ENCODE measurements at regions not wholly inside any gene's neighbourhood (a gene's known extent, or its start where the extent isn't known, plus 50 kb on each side); places are given as distances from the start of the nearest gene placed in this dataset.

- Histone ChIP-seq H3K27ac (ENCODE audit: low read length) (no peak overlapping the region), H3K9me3 (no peaks in the 10 kb centered on the region), H3K4me3 (ENCODE audit: control insufficient read depth in 1 of 2, extremely low read depth in 1 of 2, low read length in 1 of 2) (no peak overlapping the region), H3K27me3 (replicated peaks in 1 of 2; ENCODE audit: control insufficient read depth in 2 of 2, extremely low read depth in 1 of 2, insufficient read depth in 2 of 2, low read length in 1 of 2) (no peaks in the 10 kb centered on the region), H3K4me1 (ENCODE audit: control insufficient read depth in 1 of 2, extremely low read depth in 1 of 2, insufficient read depth in 2 of 2, low read length in 2 of 2) (no peaks in the 10 kb centered on the region), H3K36me3 (ENCODE audit: control insufficient read depth in 2 of 2, extremely low read depth in 1 of 2, insufficient read depth in 1 of 2, low read length in 1 of 2) (no peaks in the 10 kb centered on the region)
- Mint-ChIP-seq H3K27me3 (no peaks in the 10 kb centered on the region), H3K36me3 (no peaks in the 10 kb centered on the region), H3K4me1 (no peaks in the 10 kb centered on the region), H3K27ac (no peak overlapping the region), H3K9me3 (peaks cover 3 to 9% (median 4%) of the 10 kb centered on the region in 3 donors), H3K4me3 (no peak overlapping the region)
- 79% methylated on average over 2 of the region's 3 CpGs for WGBS (ENCODE audit: insufficient coverage)
- ATAC-seq (replicated peaks in 1 of 4) (no peak), DNase-seq (no peak)
- ChIA-PET CTCF (no interaction called here), POLR2A (no interaction called here)
Measured at GRCh38 chr14:85461432-85462133, 68.4 kb upstream of the FLRT2 start.

- no CpG with 5 or more reads among the region's 4 CpGs for WGBS (ENCODE audit: insufficient coverage)
- ChIA-PET CTCF (no interaction called here), POLR2A (no interaction called here)
- no peak overlapping the region for H3K27ac ChIP-seq (ENCODE audit: low read length)
- H3K4me1 ChIP-seq (ENCODE audit: control insufficient read depth in 1 of 2, extremely low read depth in 1 of 2, insufficient read depth in 2 of 2, low read length in 2 of 2), result no peaks in the 10 kb centered on the region
- H3K27ac Mint-ChIP-seq, result no peak overlapping the region
- H3K4me3 Mint-ChIP-seq, result no peak overlapping the region
- no peak for DNase-seq
- H3K36me3 ChIP-seq (ENCODE audit: control insufficient read depth in 2 of 2, extremely low read depth in 1 of 2, insufficient read depth in 1 of 2, low read length in 1 of 2), result no peaks in the 10 kb centered on the region
- no peaks in the 10 kb centered on the region for H3K9me3 ChIP-seq
- no peaks in the 10 kb centered on the region for H3K36me3 Mint-ChIP-seq
- H3K4me1 Mint-ChIP-seq, result no peaks in the 10 kb centered on the region
- no peaks in the 10 kb centered on the region for H3K27me3 ChIP-seq (replicated peaks in 1 of 2; ENCODE audit: control insufficient read depth in 2 of 2, extremely low read depth in 1 of 2, insufficient read depth in 2 of 2, low read length in 1 of 2)
- ATAC-seq (replicated peaks in 1 of 4), result no peak
- H3K9me3 Mint-ChIP-seq, result peaks cover 2 to 9% (median 3%) of the 10 kb centered on the region in 3 donors
- H3K4me3 ChIP-seq (ENCODE audit: control insufficient read depth in 1 of 2, extremely low read depth in 1 of 2, low read length in 1 of 2), result no peak overlapping the region
- H3K27me3 Mint-ChIP-seq, result no peaks in the 10 kb centered on the region
Measured at GRCh38 chr14:85463512-85463911, 66.4 kb upstream of the FLRT2 start.

GRCh38 chr14:85464135-85464895 is 65.6 kb upstream of the FLRT2 start:
- Mint-ChIP-seq H3K4me3 (no peak overlapping the region), H3K27me3 (no peaks in the 10 kb centered on the region), H3K27ac (no peak overlapping the region), H3K4me1 (no peaks in the 10 kb centered on the region), H3K36me3 (no peaks in the 10 kb centered on the region), H3K9me3 (peaks cover 2 to 9% (median 3%) of the 10 kb centered on the region in 3 donors)
- no peak overlapping the region for H3K27ac ChIP-seq (ENCODE audit: low read length)
- H3K36me3 ChIP-seq (ENCODE audit: control insufficient read depth in 2 of 2, extremely low read depth in 1 of 2, insufficient read depth in 1 of 2, low read length in 1 of 2), result no peaks in the 10 kb centered on the region
- H3K27me3 ChIP-seq (replicated peaks in 1 of 2; ENCODE audit: control insufficient read depth in 2 of 2, extremely low read depth in 1 of 2, insufficient read depth in 2 of 2, low read length in 1 of 2), result no peaks in the 10 kb centered on the region
- no peak for ATAC-seq (replicated peaks in 1 of 4)
- WGBS (ENCODE audit: insufficient coverage), result 100% methylated on average over 2 of the region's 2 CpGs
- CTCF ChIA-PET, result no interaction called here
- POLR2A ChIA-PET, result no interaction called here
- no peaks in the 10 kb centered on the region for H3K4me1 ChIP-seq (ENCODE audit: control insufficient read depth in 1 of 2, extremely low read depth in 1 of 2, insufficient read depth in 2 of 2, low read length in 2 of 2)
- no peak overlapping the region for H3K4me3 ChIP-seq (ENCODE audit: control insufficient read depth in 1 of 2, extremely low read depth in 1 of 2, low read length in 1 of 2)
- no peak for DNase-seq
- no peaks in the 10 kb centered on the region for H3K9me3 ChIP-seq

- DNase-seq, result no peak
- H3K9me3 ChIP-seq, result no peaks in the 10 kb centered on the region
- Mint-ChIP-seq H3K27me3 (no peaks in the 10 kb centered on the region), H3K36me3 (no peaks in the 10 kb centered on the region), H3K4me3 (no peak overlapping the region), H3K4me1 (no peaks in the 10 kb centered on the region), H3K27ac (no peak overlapping the region), H3K9me3 (peaks cover 2 to 5% (median 3%) of the 10 kb centered on the region in 3 donors)
- ATAC-seq (replicated peaks in 1 of 4), result no peak
- ChIA-PET POLR2A (no interaction called here), CTCF (no interaction called here)
- H3K36me3 ChIP-seq (ENCODE audit: control insufficient read depth in 2 of 2, extremely low read depth in 1 of 2, insufficient read depth in 1 of 2, low read length in 1 of 2), result no peaks in the 10 kb centered on the region
- no peak overlapping the region for H3K27ac ChIP-seq (ENCODE audit: low read length)
- no peak overlapping the region for H3K4me3 ChIP-seq (ENCODE audit: control insufficient read depth in 1 of 2, extremely low read depth in 1 of 2, low read length in 1 of 2)
- 79% methylated on average over 3 of the region's 3 CpGs for WGBS (ENCODE audit: insufficient coverage)
- H3K27me3 ChIP-seq (replicated peaks in 1 of 2; ENCODE audit: control insufficient read depth in 2 of 2, extremely low read depth in 1 of 2, insufficient read depth in 2 of 2, low read length in 1 of 2), result no peaks in the 10 kb centered on the region
- no peaks in the 10 kb centered on the region for H3K4me1 ChIP-seq (ENCODE audit: control insufficient read depth in 1 of 2, extremely low read depth in 1 of 2, insufficient read depth in 2 of 2, low read length in 2 of 2)
Measured at GRCh38 chr14:85466678-85467077, 63.3 kb upstream of the FLRT2 start.

GRCh38 chr14:85468816-85469215 is 61.1 kb upstream of the FLRT2 start:
- peaks cover 0 to 5% (median under 1%) of the 10 kb centered on the region in 3 donors for H3K9me3 Mint-ChIP-seq
- H3K36me3 Mint-ChIP-seq, result no peaks in the 10 kb centered on the region
- CTCF ChIA-PET, result no interaction called here
- Histone ChIP-seq H3K27ac (ENCODE audit: low read length) (no peak overlapping the region), H3K27me3 (replicated peaks in 1 of 2; ENCODE audit: control insufficient read depth in 2 of 2, extremely low read depth in 1 of 2, insufficient read depth in 2 of 2, low read length in 1 of 2) (no peaks in the 10 kb centered on the region), H3K4me1 (ENCODE audit: control insufficient read depth in 1 of 2, extremely low read depth in 1 of 2, insufficient read depth in 2 of 2, low read length in 2 of 2) (no peaks in the 10 kb centered on the region), H3K9me3 (no peaks in the 10 kb centered on the region), H3K4me3 (ENCODE audit: control insufficient read depth in 1 of 2, extremely low read depth in 1 of 2, low read length in 1 of 2) (no peak overlapping the region), H3K36me3 (ENCODE audit: control insufficient read depth in 2 of 2, extremely low read depth in 1 of 2, insufficient read depth in 1 of 2, low read length in 1 of 2) (no peaks in the 10 kb centered on the region)
- POLR2A ChIA-PET, result no interaction called here
- H3K4me3 Mint-ChIP-seq, result no peak overlapping the region
- DNase-seq (no peak), ATAC-seq (replicated peaks in 1 of 4) (no peak)
- H3K4me1 Mint-ChIP-seq, result no peaks in the 10 kb centered on the region
- H3K27me3 Mint-ChIP-seq, result no peaks in the 10 kb centered on the region
- H3K27ac Mint-ChIP-seq, result no peak overlapping the region
- 48% methylated on average over 2 of the region's 2 CpGs for WGBS (ENCODE audit: insufficient coverage)

GRCh38 chr14:85471156-85471555 is 58.8 kb upstream of the FLRT2 start:
- no peaks in the 10 kb centered on the region for H3K9me3 Mint-ChIP-seq

More at GRCh38 chr14:85471156-85471555, 58.8 kb upstream of the FLRT2 start:
- POLR2A ChIA-PET, result interaction anchor here in 1 of 2 donors (0.6 kb wide), 1 partner anchor 1584 kb away, joined by 7 read pairs; no protein-coding TSS in a partner anchor
- Mint-ChIP-seq H3K36me3 (no peaks in the 10 kb centered on the region), H3K27ac (no peak overlapping the region), H3K4me3 (no peak overlapping the region), H3K4me1 (no peaks in the 10 kb centered on the region), H3K27me3 (no peaks in the 10 kb centered on the region)
- no peak overlapping the region for H3K4me3 ChIP-seq (ENCODE audit: control insufficient read depth in 1 of 2, extremely low read depth in 1 of 2, low read length in 1 of 2)
- H3K27ac ChIP-seq (ENCODE audit: low read length), result no peak overlapping the region
- H3K27me3 ChIP-seq (replicated peaks in 1 of 2; ENCODE audit: control insufficient read depth in 2 of 2, extremely low read depth in 1 of 2, insufficient read depth in 2 of 2, low read length in 1 of 2), result no peaks in the 10 kb centered on the region
- DNase-seq (no peak), ATAC-seq (replicated peaks in 1 of 4) (no peak)
- no peaks in the 10 kb centered on the region for H3K4me1 ChIP-seq (ENCODE audit: control insufficient read depth in 1 of 2, extremely low read depth in 1 of 2, insufficient read depth in 2 of 2, low read length in 2 of 2)
- CTCF ChIA-PET, result no interaction called here
- H3K36me3 ChIP-seq (ENCODE audit: control insufficient read depth in 2 of 2, extremely low read depth in 1 of 2, insufficient read depth in 1 of 2, low read length in 1 of 2), result no peaks in the 10 kb centered on the region
- no peaks in the 10 kb centered on the region for H3K9me3 ChIP-seq
